Stimulated activated CD4-positive, alpha-beta T cell treated with anti-CD3 and anti-CD28 coated beads, TNF-alpha, amount 100 ng/mL, for 24 hours (primary cell): ENCODE measurements at regions not wholly inside any gene's neighbourhood (a gene's known extent, or its start where the extent isn't known, plus 50 kb on each side); places are given as distances from the start of the nearest gene placed in this dataset.
"Not testable (repeated sequence)": the region's sequence is repeated elsewhere in the genome, so short reads cannot be mapped to it uniquely, and the experiment has no call there.

Experiments
- DNase-seq, 3 experiments: peaks; one replicate each; pipeline ENCODE4 v3.0.0-alpha.2; 2020; ENCODE audit warnings: low read depth in 3 of 3

DNA sequence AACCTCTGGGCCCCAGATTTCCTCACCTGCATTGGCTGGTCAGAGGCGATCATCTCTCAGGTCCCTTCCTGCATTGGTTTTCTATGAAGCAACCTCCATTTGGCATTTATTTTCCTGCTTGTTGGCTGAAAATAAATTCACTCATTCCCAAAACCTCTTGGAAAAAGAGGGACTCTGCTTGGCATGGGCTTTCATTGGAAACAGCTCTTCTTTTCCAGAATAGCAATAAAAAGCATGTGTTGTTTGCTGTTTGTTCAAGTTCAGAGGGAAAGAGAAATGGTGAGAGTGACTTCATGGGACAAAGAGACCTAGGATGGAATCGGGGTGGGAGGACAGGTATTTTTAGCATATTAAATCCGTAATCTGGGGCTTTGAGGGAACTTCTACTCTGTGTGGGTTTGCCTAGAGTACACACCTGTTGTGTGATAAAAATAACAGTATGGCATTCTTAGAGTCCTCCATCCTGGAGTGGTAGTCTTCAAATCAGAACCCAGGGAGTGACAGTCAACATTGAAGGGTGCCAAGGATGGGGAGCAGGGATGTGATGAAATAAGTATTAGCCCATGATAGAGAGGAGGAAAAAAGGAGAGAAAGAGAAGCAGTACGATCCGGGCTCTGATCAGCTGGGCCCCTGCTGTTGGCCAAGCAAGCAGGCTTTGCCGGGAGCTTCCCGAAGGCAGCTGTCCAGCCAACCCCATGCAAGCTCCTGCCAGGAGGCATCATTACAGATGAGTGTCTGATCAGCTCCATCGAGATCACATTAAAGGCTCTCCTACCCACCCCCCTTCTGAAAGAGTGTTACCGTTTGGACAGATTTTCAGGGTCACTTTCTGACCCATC lies 131.9 kb upstream of the NFIA start:
- DNase-seq: no peak

DNA sequence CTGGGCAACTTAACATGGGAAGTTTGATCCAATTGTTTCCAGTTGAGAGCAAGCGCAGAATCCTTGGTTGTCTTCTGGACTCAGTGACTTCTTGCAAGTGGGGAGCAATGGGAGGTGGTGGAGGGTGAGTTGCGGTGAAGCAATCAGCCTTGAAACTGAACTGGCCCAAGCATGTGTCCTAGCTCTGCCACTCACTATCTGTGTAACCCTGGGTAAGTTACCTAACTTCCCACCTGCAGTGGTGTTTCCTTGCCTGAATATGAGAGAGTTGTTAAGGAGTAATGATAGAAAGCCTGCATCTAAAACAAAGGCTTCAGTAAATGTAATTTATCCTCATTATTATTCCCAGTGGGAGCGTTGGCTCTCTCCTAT lies 132.5 kb upstream of the NFIA start:
- no peak for DNase-seq

DNA sequence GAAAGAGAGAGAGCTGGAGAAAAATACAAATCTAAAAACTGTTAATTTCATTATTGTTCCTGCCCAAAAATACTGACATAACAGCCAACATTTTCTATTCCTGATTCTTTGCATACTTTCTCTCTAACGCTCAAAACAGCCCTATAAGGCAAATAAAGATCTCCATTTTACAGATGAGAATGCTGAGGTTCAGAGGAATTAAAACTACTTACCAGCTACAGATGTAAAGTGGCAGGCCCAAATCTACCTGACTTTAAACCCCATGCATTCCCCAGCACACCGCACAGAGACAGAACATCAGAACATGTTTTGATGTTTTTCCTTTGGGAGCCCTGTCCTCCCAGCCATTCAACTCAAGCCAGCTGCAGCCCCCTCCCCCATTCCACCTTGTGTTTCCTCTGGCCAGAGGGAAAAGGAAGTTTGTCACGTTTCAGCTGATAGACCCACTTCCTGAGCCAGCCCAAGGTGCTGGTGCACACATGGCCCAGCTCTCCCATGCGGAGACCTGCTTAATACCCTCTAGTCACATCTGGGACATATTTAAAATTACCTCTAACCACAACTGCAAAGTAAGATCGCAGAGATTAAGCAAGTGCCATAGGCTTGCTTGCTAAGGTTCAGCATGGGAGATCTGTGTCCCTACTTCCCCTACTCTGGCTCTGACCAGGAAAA lies 133.1 kb upstream of the NFIA start:
- no peak for DNase-seq

DNA sequence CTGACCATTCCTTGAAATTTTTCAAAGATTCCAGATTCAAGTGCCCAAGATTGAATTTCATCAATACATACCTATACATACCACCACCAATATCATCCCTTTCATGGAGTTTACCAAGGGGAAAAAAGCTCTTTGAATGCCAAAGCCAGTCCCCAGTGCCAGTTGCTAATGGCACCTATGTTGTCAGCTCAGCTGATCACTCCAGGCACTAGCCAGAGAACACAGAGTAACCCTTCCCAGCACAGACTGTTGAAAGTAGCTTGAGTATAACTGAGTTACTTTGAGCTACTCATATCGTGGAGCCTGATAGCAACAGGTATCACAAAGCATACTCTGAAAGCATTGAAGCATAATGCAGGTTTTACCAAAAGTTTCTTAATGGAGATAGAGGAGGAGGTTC lies 133.9 kb upstream of the NFIA start:
- no peak for DNase-seq

DNA sequence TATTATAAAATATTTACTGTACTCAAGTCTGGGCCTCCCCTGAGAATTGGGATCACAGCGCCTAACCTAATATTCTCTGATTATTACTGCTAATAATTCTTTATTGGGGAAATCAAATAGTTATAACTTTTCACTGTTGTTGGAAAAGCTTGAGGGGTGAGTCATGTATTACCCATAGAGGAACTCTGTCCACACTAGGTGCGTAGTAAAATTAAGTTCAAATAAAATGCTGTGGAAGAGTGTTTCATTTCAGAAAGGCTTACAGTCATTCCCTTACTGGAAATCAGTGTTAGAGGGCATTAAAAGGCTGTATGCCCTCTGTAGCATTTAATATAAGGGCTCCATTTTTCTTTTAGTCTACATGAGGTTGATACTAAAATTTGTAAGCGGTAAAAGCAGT lies 135.0 kb upstream of the NFIA start:
- no peak for DNase-seq

DNA sequence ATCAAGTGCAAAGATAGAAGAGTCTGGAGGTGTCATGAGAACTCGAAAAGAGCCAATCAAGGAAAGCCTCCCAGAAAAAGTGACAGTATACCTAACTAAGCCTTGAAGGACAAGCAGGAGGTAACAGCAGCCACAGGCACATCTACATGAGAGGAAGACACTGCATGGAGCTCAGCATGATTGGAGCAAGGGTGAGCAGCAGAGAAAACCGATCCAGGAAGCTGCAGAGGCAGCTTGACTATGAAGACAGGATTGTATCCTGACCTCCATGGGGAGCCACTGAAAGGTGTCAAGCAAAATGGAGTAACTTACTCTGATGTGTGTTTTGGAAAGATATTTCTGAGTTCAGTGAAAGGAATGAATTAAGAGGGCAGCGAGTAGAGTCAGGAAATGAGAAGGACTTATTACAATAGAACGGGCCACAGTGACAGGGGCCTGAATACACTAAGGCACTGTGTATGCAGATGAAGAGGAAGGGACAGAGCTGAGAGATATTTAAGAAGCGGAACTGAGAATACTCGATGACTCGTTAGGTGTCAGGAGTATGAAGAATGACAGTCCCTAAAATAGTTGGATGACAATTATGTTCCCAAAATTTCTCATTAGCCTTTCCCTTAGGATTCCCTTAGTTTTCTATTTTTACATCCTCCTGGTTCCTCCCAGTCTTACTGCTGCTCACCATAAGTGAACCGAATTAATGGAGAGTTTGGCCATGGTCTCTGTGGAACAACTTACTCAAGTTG lies 139.3 kb upstream of the NFIA start:
- DNase-seq: no peak

DNA sequence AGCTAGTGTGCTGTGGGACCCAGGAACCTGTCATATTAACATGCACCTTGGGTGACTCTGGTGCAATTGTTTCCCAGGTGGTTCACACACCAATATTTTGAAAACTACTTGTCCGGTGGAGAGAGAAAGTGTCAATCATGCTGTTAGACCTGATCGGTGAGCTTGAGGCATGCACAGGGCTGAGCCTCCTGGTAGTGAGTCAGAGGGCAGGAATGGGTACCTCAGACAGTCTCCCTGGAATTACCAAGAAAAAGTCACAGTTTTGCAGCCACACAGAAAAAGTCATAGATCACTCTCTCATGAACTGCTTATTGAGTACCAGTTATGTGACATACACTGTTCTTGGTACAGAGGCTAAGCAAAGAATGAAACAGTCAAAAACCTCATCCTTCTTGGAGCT lies 140.1 kb upstream of the NFIA start:
- DNase-seq: no peak

DNA sequence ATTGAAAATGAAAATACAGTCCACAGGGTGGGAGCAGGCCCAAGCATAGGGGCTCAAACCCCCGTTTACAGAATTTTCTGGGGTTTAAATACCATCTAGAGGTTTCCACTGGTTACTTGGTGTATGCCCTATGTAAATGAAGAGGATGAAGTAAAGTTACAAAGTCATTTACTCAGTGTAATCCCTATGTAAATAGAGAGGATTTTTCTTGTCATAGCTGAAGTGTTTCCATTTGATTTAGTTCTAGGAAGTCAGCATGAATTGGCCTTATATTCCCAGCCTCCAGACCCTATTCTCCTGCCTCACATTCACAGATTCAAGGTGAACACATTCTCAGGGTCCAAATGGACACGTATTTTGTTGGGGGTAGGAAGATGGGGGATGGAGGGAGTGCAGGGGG lies 141.7 kb upstream of the NFIA start:
- not testable (repeated sequence) for DNase-seq

DNA sequence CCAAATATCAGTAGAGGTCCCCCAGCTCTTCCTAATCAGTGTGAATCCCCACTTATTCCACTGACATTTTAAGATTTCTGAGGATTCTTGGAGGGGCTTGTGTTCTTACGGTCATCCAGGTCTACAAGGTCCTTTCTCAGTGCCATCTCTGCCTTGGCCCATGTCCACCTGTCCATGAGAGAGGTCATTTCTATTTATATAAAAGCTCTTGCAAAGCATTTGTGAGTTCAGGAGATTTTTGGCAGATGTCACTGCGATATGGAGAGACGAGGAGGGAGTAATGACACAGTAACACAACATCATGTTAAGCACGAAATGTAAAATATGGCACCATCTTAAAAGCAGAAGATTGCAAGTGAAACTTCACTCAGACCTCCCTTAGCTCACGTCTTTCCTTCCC lies 144.6 kb upstream of the NFIA start:
- DNase-seq: no peak

DNA sequence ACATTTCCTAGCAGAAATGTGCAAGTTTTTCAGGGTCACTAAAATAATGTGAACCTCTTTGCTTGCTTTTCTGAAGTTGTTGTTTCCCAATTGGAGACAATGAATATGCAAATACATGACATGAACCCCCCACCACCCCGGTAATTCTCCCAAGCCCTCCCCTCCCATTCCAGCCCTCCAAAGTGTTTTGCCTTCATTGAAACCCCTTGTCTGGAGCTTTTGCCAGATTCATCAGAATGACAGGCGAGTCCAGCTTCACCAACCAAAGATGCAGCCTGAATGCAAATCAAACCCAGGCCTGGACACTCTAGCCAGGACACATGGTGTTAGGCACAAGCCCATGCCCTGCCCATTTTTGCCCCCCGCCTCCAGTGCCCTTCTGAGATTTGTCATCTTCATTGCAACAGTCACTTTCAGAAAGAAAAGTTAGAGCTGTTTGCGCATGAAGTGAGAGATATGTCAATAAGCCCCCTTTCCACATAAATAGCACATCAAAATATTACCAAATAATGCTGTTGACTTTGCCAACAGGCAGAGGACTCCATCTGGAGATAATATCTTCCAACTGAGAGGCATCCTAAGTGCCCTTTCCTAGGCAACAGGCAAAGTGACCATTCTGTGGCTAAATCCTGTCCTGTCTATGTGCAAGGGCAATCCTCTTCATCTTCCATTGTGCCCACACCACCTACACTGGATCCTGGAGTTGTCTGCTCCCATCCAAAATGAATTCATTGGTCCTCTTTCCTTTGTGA lies 145.6 kb upstream of the NFIA start:
- DNase-seq: no peak

DNA sequence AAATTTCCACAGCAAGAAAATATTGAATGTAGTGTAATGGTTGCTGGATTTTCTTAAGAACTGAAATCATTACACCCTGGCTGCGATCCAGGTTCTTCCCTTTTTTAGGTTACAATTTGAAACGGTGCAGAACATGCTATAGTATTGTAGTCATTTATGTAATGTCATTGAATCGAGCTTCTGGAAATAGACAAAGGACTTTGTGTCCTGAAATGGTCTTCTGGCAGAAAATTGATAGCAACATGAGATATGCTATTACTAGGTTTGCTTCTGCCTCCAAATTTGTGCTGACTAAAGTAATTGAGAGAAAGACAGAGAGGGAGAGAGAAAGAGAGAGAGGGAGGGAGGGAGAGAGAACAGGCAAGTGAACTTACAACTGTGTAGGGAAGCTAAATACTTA lies 146.2 kb upstream of the NFIA start:
- DNase-seq: no peak

DNA sequence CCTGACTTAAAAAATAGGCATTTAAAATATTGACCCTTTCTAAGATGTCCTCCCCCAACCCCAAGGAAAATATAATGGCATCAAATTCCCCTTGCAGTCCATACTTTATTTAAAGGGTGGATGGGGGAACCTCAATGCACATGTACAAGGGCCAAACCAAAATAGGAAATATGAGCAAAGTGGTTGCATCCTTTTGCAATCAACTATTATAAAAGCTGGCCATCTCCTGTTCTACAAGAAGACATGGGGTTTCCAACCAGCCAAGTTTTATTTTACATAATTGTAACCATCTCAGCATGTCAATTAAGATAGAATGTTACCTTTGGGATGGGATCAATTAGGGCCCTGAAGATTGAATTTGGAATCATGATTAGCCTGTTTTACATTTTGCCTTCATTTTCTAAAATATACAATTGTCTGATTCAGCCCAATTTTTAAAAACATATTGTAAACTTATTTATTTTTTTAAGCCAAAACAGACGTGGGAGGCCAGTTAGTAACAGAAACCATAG lies 146.7 kb upstream of the NFIA start:
- no peak for DNase-seq

DNA sequence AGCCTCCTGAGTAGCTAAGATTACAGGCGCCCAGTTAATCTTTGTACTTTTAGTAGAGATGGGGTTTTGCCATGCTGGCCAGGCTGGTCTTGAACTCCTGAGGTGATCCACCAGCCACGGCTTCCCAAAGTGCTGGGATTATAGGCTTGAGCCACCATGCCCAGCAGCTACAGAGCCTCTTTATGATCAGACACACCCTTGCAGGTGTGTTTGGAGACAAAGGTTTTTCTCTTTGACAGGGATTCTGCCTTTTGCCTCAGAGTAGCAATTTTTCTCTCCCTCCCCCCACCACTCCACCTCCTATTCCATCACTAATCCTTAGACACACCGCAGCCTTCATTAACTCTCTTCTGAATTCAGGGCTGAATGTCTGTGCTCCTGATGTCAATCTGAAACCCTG lies 152.2 kb upstream of the NFIA start:
- no peak for DNase-seq

DNA sequence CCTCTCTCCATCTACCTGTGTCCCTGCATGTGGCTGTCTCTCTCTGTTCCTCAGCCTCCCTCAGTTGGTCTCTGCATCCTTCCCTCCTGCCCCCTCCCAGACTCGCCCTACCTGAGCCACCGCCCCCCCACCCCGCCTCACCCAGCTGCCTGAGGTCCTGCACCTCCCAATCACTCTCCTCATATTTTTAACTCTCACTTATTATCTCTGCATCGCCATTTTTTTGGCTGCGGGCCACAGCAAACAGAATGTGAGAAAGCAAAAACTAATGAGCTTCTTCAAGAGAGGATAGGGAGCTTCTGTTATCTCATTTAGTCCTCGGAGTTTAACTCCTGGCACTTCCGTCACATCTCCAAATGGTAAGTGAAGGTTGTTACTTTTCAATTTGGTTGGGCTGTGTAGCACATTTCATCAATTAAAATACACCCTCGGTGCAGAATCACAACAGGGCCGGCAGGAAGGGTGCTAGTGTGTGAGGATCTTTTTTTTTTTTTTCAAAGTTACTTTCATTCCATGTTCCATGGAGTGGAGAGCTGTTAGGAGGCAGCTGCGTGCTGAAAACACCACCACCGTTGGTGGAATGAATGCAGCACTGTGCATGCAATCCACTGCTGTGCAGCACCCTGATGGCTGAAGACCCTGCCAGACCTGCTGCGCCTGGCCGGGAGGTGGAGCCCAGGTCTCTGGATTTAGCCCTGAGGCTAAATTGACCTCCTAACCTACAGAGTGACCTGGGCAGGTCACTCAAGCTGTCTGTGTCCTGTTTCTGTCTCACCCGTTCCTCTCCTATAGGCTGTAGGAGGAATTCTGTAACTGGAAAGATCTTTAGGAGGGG lies 157.2 kb upstream of the NFIA start:
- no peak for DNase-seq

DNA sequence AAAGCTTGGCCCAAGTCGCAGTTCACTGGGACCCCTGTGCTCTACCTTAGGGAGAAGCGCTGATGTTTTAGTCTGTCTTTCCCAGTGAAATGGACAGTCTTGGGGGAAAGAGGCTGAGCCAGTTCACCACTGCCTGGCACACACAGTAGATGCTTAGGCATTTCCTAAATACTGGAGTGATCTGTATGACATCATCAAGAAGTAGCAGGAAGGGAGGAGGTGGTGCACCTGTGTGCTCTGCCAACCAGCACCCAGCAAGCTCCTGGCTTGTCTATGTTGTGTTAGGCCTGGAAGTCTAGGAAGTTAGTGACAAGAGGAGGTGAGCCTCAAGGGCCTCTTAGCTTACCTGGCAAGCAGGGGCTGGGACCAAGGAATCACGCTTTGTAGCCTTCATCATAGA lies 158.2 kb upstream of the NFIA start:
- no peak for DNase-seq

DNA sequence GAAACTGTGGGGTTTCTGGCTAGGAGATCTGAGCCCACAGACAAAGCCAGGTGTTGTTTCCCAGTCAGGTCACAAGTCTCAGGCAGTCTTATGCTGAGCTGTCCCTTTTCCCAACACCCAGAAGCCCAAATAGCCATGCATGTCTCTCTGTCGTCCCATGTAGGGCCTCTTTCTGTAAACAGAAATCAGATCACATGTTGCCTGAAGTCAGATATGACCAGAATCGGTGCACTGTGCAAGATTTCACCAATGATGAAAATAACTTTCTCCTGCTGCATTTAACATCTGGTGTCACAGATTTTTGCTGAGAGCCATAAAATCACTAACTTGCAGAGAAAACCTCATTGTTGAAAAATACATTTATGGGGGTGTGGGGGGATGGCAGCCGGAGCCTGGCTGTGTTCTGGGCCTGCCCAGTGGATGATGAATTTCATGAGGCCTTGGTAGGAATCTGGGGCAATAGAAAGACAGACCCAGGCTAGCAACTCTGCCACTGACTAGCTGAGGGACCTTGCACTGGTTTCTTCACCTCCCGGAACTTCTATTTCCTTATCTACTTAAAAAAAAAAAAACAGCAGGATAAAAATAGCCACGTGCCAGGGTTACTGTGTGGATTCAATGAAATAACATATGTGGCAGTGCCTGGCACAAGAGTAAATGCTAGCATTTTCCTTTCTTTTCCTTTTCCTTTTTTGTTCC lies 158.8 kb upstream of the NFIA start:
- no peak for DNase-seq

DNA sequence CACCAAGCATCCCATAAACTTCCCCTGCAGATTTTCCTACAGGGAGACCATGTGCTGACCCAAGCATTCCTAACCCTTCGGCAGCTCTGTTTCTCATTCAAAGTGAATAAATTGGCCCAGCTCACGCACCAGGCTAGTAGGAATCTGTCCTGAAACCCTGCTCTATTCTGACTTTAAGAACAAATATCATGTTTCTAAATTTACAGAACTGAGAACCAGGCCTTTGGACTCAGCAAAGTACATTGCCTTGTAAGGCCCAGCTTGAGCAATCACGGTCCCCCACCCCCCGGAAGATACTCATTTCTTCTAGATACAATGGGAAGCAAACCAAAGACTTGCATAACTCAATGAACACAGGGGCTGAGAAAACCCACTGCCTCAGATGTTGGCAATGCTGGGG lies 160.1 kb upstream of the NFIA start:
- DNase-seq: no peak

DNA sequence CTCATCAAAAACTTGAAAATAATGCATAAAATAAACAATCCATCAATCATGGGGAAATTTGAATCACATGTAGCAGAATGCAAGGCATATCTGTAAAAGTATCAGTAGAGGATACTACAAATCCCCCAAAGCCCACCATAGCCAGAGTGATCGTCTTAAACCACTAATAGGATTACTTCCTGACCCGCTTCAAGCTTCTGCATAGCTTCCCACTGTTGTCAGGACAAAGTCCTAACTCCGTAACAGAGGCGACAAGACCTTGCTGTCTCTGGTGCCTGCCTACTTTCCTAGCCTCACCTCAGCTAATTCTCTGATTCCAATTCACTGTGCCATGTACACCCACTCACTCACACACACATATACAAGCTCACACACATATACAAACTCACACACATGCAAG lies 161.2 kb upstream of the NFIA start:
- no peak for DNase-seq

DNA sequence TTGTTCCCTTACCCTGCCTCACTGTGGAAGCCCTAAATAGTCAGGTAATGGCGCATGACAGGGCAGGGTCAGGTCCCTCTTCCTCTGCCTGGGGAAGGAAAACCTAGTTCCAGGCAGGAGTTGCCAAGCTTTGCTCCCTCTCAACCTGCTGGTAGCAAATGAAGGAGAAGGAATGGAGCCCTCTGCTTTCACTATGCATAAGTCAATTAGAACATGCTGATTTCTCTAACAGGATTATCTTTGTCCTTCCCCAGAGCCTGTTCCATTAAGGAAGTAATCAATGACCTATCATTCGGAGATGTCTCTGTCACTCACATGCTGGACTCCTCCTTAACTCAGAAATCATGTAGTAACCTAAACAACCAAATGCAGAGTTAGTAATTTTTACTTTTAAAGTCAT lies 161.8 kb upstream of the NFIA start:
- no peak for DNase-seq

DNA sequence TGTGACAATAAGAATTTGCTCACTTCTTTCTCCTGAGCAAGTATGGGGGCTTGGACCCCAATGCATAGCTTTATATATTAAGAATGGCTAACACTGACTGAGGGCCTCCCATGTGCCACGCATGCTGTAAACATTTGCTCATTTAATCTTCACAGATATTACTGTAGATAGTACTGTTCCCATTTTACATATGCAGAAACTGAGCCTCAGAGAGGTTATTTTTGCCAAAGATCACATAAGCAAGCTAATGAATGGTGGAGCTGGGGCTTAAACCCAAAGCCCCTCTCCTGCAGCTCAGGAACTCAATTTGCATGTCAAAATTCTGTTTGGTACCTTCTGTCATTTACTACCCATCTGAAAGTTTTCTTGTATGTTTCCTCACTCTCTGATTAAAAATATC lies 163.5 kb upstream of the NFIA start:
- DNase-seq: no peak
